GM18519 (cell line): ENCODE measurements at regions not wholly inside any gene's neighbourhood (a gene's known extent, or its start where the extent isn't known, plus 50 kb on each side); places are given as distances from the start of the nearest gene placed in this dataset.
"Not testable (repeated sequence)": the region's sequence is repeated elsewhere in the genome, so short reads cannot be mapped to it uniquely, and the experiment has no call there.

ENCODE experiments used
- ATAC-seq: cut with Tn5 transposase; IDR thresholded peaks from one replicate; pipeline ENCODE4 v1.9.1; 2021; ENCODE audit warnings: mild to moderate bottlenecking, moderate library complexity; ENCODE audit not compliant: unreplicated experiment, low FRiP score

DNA sequence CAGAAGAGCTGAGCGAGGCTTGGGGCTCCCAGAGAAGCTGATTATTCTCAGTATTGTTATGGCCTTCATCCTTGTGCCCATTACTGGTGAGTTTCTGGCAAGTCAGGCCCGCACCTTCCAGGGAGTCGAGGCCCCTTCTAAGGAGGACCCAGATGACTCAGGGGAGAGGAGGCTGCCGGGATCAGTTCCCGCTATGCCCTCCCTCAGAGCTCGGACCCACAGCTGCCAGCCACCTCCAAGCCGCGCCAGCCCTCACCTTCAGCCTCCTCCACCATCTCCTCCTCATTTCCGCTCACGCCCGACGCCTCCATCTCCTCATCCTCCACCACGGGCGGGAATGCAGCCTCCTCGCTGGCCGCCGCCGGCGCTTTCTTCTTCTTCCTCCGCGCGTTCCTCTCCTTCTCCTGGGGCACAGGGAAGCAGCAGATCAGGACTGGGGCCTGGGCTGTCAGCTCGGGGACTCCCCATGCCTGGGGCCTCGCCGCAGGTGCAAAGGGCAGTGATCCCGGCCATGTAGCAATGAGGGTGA is 83.2 kb downstream of the RFLNA start:
- no peak for ATAC-seq

DNA sequence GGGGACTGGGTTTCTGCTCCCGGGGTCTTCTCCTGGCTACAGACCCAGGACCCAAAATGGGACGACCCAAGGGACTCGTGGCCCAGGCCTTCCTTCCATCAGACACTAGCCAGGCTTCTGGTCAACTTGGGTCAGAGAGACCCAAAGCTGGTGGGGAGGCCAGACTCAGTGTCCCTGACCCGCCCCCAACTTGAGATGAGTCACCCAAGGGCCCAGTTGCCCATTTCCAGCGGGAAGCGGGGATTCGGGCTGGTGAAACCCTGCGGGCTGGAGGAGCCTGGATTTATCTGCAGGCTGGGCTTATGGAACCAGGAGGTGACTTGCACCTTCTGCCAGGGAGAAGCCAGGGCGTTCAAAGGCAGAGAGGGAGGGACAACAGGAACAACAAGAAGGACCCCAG is 81.5 kb downstream of the RFLNA start:
- no peak for ATAC-seq

DNA sequence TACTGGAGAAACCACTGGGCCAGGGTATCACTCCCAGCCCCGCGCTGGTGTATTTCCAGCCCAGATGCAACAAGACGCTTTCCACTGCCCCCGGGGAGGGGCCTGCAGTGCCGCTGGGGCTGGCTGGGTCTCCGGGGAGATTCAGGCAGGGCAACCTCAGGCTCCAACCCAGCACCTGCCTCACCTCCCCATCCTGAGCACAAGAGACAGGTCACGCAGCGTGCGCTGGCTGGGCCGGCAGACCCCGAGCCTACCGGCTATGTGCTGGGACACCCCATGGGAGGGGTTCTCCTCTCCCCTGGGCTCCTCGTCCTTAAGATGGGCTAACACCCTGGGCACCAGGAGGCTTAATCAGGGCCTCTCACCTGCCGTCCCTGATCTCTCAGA is 80.9 kb downstream of the RFLNA start:
- ATAC-seq = no peak

DNA sequence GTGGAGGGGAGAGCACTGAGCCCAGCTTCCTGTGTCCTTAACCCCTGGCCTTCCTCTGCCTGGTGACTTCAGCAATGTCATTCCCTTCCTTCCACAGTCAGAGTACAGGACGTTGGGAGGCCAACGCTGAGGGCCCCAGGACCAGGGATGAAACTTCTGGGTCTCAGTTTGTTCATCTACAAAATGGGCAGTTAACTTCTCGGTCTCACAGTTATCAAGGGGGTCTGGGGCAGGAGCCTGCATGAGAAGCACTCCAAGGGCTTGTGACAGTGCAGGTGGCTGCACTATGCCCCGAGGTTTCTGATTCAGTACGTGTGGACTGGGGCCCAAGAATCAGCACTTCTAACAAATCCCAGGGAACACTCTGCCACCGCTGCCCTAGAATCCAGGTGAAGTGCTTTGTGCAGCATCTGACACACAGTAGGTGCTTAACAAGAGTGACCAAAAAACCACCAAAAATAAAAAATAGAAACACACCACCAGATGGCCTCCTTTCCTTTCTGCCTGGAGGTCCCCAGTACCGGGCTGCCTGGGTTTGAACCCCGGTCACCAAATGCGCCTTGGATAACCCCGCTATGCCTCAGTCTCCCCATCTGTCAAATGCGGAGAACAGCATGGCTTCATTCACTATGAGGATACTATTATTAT is 80.4 kb downstream of the RFLNA start:
- no peak for ATAC-seq

DNA sequence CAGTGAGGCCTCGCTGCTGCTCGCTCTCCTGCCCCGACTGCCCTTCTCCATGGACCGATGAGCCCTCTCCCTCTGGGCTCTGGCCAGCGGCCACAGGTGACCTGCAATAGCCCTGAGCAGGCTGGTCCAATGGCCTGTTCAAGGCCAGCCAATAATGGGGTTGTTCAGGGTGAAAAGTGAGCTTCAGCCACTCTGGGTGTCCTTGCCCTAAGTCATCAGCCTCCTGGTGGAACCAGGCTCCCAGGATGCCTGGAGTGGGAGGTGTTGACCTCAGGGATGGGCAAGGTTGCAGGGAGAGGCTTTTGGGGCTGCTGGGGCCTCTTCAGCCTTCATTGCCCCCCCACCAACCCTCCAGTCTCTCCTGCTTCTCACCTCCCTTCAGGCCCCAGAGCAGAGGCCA is 79.7 kb downstream of the RFLNA start:
- ATAC-seq = no peak

DNA sequence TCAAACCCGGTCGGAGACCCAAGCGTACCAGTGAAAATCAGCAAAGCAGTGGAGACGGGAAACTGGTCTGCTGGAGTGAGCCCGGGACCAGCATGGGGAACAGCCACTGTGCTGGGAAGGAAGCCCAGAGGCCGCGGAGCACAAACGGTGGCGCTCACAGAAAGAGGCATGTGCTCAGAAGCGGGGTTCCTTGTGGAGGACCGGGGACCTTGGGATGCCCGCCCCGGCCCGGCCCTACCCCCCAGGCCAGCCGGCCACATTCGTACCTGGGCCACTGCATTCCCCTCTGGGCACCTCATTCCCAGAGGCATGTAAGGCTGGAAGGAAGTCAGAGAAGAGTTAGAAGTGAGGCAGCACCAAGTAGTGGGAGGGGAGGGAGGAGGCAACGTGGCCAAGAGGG is 79.3 kb downstream of the RFLNA start:
- ATAC-seq = no peak

DNA sequence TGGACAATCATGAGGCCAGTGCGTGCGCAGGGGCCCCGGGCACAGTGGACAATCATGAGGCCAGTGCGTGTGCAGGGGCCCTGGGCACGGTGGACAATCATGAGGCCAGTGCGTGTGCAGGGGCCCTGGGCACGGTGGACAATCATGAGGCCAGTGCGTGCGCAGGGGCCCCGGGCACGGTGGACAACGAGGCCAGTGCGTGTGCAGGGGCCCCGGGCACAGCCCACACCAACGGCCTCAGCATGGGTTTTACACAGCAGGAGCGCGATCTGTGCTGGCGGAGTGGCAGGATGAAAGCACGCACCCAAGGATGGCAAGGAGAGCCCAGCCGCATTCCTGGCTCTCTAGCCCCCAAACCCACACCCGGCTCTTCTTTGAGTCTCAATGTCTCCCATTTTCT is 78.8 kb downstream of the RFLNA start:
- ATAC-seq = not testable (repeated sequence)

DNA sequence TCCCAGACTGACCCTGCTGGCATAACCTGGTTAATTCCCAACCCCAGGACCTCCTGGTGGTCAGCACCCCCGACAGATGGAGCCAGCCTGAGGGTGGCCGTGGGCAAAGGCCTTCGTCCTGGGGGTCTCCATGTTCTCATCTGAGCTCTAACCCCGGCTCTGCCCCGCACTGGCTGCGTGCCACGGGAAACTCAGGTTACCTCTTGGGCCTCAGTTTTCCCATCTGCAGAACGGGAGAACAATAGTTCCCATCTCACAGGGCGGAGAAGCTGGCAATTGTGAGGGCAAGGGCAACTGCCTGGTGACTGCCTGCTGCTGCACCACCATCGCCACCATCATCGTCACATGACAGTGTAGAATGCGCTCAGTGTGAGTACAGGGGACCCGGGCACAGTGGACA is 77.9 kb downstream of the RFLNA start:
- ATAC-seq = no peak

DNA sequence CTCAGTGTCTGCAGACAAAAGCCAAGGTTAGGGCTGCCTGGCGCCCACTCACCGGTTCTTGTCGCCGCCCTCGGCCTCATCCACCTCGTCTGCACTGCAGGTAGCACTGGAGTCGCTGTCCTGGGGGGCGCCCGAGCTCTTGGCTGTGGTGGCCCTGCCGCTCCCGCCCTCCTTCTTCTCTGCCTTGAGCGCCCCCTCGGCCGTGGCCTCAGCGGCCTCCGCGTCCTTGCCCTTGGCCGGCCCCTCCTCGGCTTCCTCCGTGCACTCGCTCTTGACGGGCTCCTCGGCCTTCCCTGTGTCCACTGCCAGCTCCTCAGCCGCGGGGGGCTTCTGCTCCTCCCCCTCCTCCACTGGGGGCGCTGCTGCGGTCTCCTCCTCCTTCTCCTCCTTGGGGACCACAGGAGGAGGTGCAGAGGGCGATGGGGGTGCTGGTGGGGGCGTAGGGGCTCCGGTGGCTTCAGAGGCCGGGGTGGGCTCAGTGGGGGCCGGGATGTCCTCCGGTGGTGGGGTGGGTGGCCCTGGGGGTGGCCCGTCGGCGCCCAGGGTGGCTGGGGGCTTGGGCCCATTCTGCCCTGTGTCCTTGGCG is 77.2 kb downstream of the RFLNA start:
- no peak for ATAC-seq

DNA sequence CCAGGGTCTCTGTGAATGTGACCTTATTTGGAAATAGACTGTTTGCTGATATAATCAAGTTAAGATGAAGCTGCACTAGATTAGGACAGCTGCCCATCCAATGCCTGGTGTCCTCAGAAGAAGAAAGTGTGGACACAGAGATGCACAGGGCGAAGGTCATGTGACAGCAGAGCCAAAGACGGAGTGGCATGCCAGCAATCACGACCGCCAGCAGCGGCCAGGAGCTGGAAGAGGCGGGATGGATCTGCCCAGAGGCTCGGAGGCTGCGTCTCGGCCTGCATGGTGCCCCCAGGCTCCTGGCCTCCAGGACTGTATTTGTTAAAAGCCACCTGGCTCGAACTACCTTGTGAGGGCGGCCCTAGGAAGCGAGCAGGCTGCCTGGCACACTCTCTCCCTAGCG is 76.5 kb downstream of the RFLNA start:
- ATAC-seq = no peak

DNA sequence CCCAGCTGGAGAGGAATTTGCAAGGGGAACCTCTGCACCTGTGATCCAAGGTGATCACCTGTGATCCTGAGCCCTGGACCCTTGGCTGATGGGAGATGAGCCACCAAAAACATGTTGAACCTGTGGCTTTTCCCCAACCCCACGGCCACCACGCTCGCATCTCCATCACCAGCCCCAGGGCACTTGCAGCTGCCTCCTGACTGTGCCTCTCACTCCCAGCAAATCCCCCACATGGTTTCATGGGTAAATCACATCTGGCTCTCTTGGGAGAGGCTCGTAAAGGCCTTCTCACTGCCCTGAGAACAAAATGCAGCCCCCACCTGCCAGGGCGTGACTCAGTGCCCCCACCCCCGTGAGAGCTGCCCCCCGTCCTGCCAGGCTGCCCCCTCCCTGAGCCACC is 76.0 kb downstream of the RFLNA start:
- ATAC-seq = no peak

DNA sequence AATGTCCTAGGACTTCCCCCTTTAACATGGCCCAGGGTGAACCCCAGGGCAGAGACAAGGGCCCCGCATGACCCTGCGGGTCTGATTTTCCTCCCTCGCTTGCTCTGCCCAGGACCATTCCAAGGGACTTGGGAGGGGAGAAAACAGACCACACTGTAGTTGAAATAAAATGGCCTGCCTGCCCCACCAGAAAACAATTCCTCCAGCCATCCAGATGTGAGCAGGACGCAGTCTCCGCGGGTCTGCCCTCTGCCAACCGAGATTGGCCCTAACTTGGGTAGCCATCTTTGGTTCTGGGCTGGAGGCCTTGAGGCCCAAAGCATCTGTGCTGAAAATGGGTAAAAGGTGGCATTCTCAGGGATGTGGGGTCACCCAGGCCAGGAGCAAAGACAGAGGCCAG is 75.5 kb downstream of the RFLNA start:
- no peak for ATAC-seq

DNA sequence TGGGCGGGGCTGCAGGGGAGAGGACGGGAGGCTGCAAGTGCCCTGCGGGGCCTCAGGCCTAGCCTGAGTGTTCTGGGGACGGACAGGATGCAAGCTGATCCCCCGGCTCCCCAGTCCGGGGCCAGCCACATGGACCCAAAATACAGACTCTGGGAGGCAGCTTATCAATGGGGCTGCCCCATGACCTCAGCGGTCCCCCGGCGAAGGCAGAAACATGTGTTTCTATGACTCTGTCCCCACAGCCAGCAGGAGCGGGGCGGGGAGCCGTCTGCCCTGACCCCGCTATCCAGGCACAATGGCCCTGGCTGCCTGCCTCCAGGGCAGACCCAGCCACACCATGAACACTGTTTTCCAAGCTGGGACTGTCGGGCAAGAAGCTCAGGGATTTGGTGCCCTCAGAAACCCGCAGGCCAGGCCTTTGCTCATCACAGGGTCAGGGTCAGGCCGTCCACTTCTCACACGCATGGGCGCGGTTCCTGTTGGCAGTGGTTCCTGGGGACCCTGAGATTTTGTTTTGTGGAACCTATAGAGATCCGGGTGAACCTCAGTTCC is 75.0 kb downstream of the RFLNA start:
- ATAC-seq = no peak

DNA sequence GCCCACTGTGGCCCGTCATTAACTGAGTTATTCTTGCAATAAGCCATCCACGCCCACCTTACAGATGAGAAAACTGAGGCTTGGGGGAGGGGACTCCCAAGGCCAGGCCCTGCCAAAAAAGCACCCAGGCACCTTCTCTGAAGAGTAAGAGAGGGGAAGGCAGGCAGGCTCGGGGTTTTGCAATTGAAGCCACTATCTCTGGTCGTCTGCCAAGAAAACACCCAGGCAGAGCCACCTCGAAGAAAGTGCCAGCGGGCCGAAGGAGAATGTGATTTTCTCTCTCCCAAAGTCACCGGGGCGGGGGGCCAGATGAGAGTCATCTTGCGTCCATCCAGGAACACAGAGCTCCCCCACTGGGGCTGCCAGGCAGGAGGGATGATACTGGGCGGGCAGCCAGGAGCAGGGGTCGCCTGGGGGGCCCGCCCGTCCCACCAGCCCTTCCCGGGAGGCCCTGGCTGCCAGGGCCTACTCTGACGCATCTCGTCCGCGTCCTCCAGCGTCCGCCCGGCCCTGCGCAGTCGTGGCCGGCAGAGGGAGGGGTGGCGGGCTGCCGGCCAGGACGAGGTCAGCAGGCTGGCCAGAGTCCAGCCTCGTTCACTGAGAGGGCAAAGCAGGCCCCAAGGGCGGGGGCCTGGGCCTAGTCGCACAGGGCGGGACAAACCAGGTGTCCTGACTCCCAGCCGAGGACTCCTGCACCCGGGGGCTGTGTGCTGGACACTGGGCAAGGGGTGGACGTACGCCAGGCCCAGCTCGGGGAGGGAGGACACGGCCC is 74.3 kb downstream of the RFLNA start:
- ATAC-seq = no peak

DNA sequence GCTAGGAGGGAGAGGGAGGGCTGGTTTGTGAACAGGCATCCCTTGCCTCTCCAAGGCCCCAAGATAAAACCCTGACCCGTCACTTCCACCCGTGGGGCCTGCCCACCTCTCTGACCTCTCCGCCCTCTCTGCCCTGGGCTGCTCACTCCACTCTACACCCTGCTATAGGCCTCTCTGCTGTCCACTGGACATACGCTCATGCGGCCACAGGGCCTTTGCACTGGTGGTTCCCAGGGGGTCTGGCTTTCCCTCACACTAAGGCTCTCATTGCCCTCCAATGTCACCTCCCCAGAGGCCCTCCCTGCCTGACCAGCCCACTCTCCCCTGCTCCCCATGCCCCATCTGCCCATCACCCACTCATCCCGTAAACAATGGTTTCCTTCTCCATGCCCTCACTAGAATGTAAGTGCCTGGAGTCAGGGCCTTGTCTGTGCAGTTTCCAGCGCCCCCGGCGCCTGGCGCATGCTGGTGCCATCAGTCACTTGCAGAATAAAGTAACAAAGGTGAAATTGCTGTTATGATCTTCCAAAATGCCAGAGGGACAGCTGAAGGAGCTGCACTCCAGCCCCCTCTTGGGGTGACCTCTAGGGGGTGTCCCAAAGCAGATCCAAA is 73.6 kb downstream of the RFLNA start:
- no peak for ATAC-seq

DNA sequence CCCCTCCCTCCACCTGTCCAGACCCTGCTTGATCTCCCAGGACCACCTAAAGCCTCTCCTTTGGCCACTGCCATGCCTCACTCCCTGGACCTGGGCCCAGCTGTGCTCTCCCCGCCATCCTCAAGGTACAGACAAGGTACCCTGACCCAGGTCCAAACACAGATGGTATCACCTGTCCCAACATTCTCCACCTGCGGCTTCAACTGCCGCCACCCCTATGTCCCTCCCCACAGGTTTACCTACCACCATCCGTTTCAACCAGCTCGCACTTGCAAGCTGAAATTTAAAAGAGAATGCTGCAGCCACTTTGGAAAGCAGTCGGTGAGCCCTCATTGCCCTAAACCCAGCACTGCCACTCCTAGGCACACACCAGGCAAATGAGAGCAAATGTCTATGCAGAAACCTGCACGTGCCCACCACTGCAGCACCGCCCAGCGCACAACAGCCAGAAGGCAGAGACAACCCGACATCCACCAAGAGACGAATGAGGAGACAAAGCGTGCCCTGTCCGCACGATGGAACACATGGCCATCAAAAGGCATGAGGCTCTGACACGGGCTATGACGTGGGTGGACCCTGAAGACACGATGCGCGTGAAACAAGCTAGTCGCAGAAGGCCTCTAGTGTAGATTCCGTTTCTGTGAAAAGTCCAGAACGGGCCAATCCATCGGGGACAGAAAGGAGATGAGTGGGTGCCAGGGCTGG is 71.0 kb downstream of the RFLNA start:
- ATAC-seq = no peak
